K562 (cell line): ENCODE measurements at regions not wholly inside any gene's neighbourhood (a gene's known extent, or its start where the extent isn't known, plus 50 kb on each side); places are given as distances from the start of the nearest gene placed in this dataset.

Experiments
- ATF1 ChIP-seq, 2 experiments: fragments of 450-650 bp in 1 of 2; IDR thresholded peaks; 2 replicates each; pipeline ENCODE4 v1.6.1; 2016; ENCODE audit warnings: missing compliant biosample characterization in 1 of 2, missing genetic modification characterization in 1 of 2
- CHD4 ChIP-seq: fragments of 200-600 bp; sonication (generic); IDR thresholded peaks from 3 replicates; pipeline ENCODE4 v1.6.1; 2012; ENCODE audit warnings: low read depth, mild to moderate bottlenecking, mixed read lengths, low read length, inconsistent platforms; ENCODE audit not compliant: insufficient read depth, insufficient replicate concordance, poor library complexity, severe bottlenecking
- NFYB ChIP-seq: IDR thresholded peaks from 2 replicates; pipeline ENCODE4 v1.6.1; 2011; ENCODE audit warnings: mild to moderate bottlenecking, moderate library complexity; ENCODE audit not compliant: insufficient read length; ENCODE audit errors: extremely low read depth
- POLR2A ChIP-seq: fragments of 450-650 bp; conservative IDR thresholded peaks from 2 replicates; pipeline ENCODE4 v1.6.1; 2016
- TAF9B ChIP-seq: fragments of 450-650 bp; IDR thresholded peaks from 2 replicates; pipeline ENCODE4 v1.6.1; 2018; ENCODE audit warnings: mild to moderate bottlenecking; ENCODE audit not compliant: partially characterized antibody
- ZFP30 ChIP-seq: fragments of 250-450 bp; sonication (Bioruptor Pico); IDR thresholded peaks from 2 replicates; pipeline ENCODE4 v1.8.0; 2022; ENCODE audit warnings: moderate library complexity, mild to moderate bottlenecking, inconsistent platforms, borderline replicate concordance
- ZNF644 ChIP-seq: fragments of 200-800 bp; sonication (Bioruptor generic); IDR thresholded peaks from 2 replicates; pipeline ENCODE4 v1.6.1; 2016; ENCODE audit warnings: low read depth, missing genetic modification characterization, missing compliant biosample characterization

GRCh38 chr11:123245567-123245966 lies 50.5 kb upstream of the CLMP start:
- no peak for TF ChIP-seq NFYB
- no peak for TF ChIP-seq TAF9B
- TF ChIP-seq ZFP30 = no peak
- no peak for TF ChIP-seq POLR2A
- TF ChIP-seq ATF1 (CRISPR knock-in tag; IDR thresholded peaks at IDR 0.05) = no peak
- TF ChIP-seq ATF1 (tag; IDR thresholded peaks at IDR 0.05) = no peak
- no peak for TF ChIP-seq CHD4
- no peak for TF ChIP-seq ZNF644 (tag)
